ENCODE measurements at regions not wholly inside any gene's neighbourhood (a gene's known extent, or its start where the extent isn't known, plus 50 kb on each side); places are given as distances from the start of the nearest gene placed in this dataset.

- DNase-seq: no peak
These were observed 207.9 kb upstream of the RGMA start for GRCh38 chr15:93296759-93297500.

GRCh38 chr15:93294896-93295295 lies 205.9 kb upstream of the RGMA start:
- no peak for DNase-seq

GRCh38 chr15:93294066-93294465 lies 205.1 kb upstream of the RGMA start:
- no peak for DNase-seq

- no peak for DNase-seq
These were observed 202.4 kb upstream of the RGMA start for GRCh38 chr15:93291380-93291779.

- no peak for DNase-seq
These were observed 201.6 kb upstream of the RGMA start for GRCh38 chr15:93290618-93290946.

GRCh38 chr15:93289941-93290617 lies 201.1 kb upstream of the RGMA start:
- DNase-seq: no peak

- DNase-seq: no peak
These were observed 199.8 kb upstream of the RGMA start for GRCh38 chr15:93288728-93289294.

GRCh38 chr15:93286446-93286845 lies 197.4 kb upstream of the RGMA start:
- no peak for DNase-seq

- no peak for DNase-seq
These were observed 194.8 kb upstream of the RGMA start for GRCh38 chr15:93283854-93284253.

GRCh38 chr15:93282808-93283207 lies 193.8 kb upstream of the RGMA start:
- no peak for DNase-seq

- DNase-seq: no peak
These were observed 189.8 kb upstream of the RGMA start for GRCh38 chr15:93278783-93279182.

- no peak for DNase-seq
These were observed 189.0 kb upstream of the RGMA start for GRCh38 chr15:93278006-93278405.

GRCh38 chr15:93274257-93274656 lies 185.2 kb upstream of the RGMA start:
- DNase-seq: no peak

GRCh38 chr15:93271871-93272270 lies 182.9 kb upstream of the RGMA start:
- DNase-seq: no peak

GRCh38 chr15:93270937-93271467 lies 182.0 kb upstream of the RGMA start:
- no peak for DNase-seq

GRCh38 chr15:93268066-93268465 lies 179.1 kb upstream of the RGMA start:
- no peak for DNase-seq

GRCh38 chr15:93266291-93266690 lies 177.3 kb upstream of the RGMA start:
- no peak for DNase-seq

- no peak for DNase-seq
These were observed 176.1 kb upstream of the RGMA start for GRCh38 chr15:93265111-93265556.

GRCh38 chr15:93261845-93262244 lies 172.8 kb upstream of the RGMA start:
- no peak for DNase-seq

GRCh38 chr15:93257920-93258319 lies 168.9 kb upstream of the RGMA start:
- no peak for DNase-seq

- no peak for DNase-seq
These were observed 164.7 kb upstream of the RGMA start for GRCh38 chr15:93253681-93254080.

- DNase-seq: no peak
These were observed 163.8 kb upstream of the RGMA start for GRCh38 chr15:93252780-93253179.

GRCh38 chr15:93250950-93251349 lies 161.9 kb upstream of the RGMA start:
- no peak for DNase-seq

- DNase-seq: no peak
These were observed 161.2 kb upstream of the RGMA start for GRCh38 chr15:93250209-93250608.

Measured in activated T-cell treated with anti-CD3 and anti-CD28 coated beads for 4 hours (primary cell).